GM20000 (cell line): ENCODE measurements at regions not wholly inside any gene's neighbourhood (a gene's known extent, or its start where the extent isn't known, plus 50 kb on each side); places are given as distances from the start of the nearest gene placed in this dataset.
"Not testable (repeated sequence)": the region's sequence is repeated elsewhere in the genome, so short reads cannot be mapped to it uniquely, and the experiment has no call there.

Source experiments
- DNase-seq: peaks from one replicate; pipeline ENCODE4 v3.0.0; 2012; ENCODE audit warnings: low spot score
- CTCF ChIP-seq: IDR thresholded peaks from 2 replicates; pipeline ENCODE4 v1.5.1; 2012; ENCODE audit warnings: mild to moderate bottlenecking, control low read depth; ENCODE audit errors: extremely low read depth, missing control alignments

DNA sequence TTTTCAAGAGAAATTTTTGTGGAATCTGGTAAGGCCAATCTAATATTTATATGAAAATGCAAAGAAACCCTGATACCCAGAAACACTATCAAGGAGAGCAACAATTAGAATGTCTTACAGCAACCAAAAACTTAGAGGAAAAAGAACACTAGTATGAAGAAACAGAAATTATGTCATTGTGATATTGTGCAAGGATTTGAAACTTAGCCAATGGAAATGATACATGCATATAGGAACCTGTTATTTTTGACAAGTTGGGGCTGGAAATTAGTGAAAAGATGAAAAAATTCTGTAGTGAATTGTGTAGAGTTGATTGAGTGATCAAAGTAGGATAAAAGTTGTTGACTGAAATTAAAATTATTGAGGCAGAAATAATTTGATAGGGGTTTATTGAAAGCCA, 792.6 kb upstream of the SLITRK6 start:
- no peak for TF ChIP-seq CTCF
- no peak for DNase-seq

GRCh38 chr13:86601351-86601750, 802.1 kb upstream of the SLITRK6 start:
- no peak for TF ChIP-seq CTCF
- no peak for DNase-seq

DNA sequence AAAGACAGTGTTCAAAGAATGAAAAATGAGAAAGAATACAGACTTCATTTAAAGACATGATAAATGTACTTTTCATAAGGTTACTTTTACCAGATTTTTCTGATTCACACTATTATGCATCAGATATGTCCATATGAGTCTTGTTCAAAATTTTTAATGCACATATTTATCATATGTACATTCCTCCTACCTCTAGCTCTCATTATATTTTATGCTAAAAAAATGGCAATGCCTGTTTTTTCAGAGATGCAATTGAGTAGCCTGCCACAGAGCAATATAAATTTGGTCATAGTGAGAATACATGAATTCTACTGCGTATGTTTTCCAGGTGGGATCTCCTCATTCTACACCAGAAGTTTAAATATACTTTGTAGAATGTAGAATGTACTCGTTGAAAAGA, 807.0 kb upstream of the SLITRK6 start:
- no peak for TF ChIP-seq CTCF
- DNase-seq: no peak

GRCh38 chr13:86608701-86609100, 809.5 kb upstream of the SLITRK6 start:
- TF ChIP-seq CTCF: no peak
- no peak for DNase-seq

- no peak for TF ChIP-seq CTCF
- DNase-seq: no peak
These were observed 834.1 kb upstream of the SLITRK6 start for GRCh38 chr13:86633346-86633745.

- DNase-seq: not testable (repeated sequence)
These were observed 852.0 kb upstream of the SLITRK6 start for GRCh38 chr13:86651171-86651570.

DNA sequence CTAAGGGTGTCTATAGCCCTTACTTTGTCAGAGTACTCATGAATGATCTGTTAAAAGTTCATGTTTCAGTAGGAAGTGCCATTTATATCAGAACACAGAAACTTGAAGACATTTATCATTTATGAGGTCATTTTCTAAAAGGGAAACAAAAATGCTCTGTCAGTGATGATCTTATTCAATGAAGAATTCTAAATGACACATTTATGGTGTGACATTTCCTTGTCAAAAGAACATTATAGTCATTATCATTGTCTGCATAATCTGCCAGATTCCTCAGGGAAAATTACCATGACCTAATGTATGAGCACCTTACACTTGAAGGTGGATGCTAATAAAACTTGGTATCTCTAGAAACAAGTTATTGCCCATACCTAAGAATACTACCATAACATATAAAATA, 853.8 kb upstream of the SLITRK6 start:
- TF ChIP-seq CTCF: no peak
- DNase-seq: no peak

DNA sequence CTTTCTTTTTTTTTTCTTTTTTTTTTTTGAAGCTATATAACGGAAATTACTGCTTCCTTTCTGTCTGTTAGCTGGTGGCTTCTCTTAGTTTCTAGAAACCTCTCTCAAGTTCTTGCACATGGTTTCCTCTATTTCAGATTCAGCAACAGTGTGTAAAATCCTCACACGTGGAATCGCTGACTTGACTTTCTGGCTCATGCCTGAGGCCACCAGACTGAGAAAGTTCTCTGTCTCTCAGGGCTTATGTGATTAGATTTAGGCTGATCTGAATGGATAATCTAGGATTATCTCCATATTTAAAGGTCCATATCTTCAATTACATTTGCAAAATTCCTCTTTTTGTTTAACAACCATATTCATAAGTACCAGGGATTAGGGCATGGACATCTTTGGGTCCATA, 856.3 kb upstream of the SLITRK6 start:
- no peak for DNase-seq
- TF ChIP-seq CTCF: no peak
